Spleen (tissue), 11 donors: ENCODE measurements at regions not wholly inside any gene's neighbourhood (a gene's known extent, or its start where the extent isn't known, plus 50 kb on each side); places are given as distances from the start of the nearest gene placed in this dataset.
"Not testable (repeated sequence)": the region's sequence is repeated elsewhere in the genome, so short reads cannot be mapped to it uniquely, and the experiment has no call there.

Experiments
- DNase-seq: peaks from one replicate; pipeline ENCODE4 v3.0.0-alpha.2; 2020
- H3K27ac ChIP-seq, 8 donors: fragments of 200-600 bp; sonication (generic) in 7 of 8; 1 replicate in 4 of 8; 2 replicates in 4 of 8; pipeline versions ENCODE4 v1.5.0 to v1.8.0; 2016 to 2021; ENCODE audit warnings: inconsistent platforms in 4 of 8, mild to moderate bottlenecking in 4 of 8, moderate library complexity in 1 of 8
- H3K27me3 ChIP-seq, 7 donors: fragments of 200-600 bp; sonication (generic) in 6 of 7; replicated peaks in 1 of 7; 1 replicate in 4 of 7; 2 replicates in 3 of 7; pipeline versions ENCODE4 v1.5.0 to v1.8.0; 2016 to 2021; ENCODE audit warnings: inconsistent platforms in 3 of 7, mild to moderate bottlenecking in 1 of 7
- H3K36me3 ChIP-seq, 6 donors: fragments of 200-600 bp; sonication (generic) in 5 of 6; 1 replicate in 4 of 6; 2 replicates in 2 of 6; pipeline versions ENCODE4 v1.5.0 to v1.8.0; 2016 to 2021; ENCODE audit warnings: inconsistent platforms in 2 of 6
- H3K4me1 ChIP-seq, 6 donors: fragments of 200-600 bp; sonication (generic) in 5 of 6; 1 replicate in 3 of 6; 2 replicates in 3 of 6; pipeline versions ENCODE4 v1.5.0 to v1.8.0; 2016 to 2021; ENCODE audit warnings: inconsistent platforms in 3 of 6
- H3K4me3 ChIP-seq, 8 donors: fragments of 200-600 bp; sonication (generic) in 7 of 8; 1 replicate in 4 of 8; 2 replicates in 4 of 8; pipeline versions ENCODE4 v1.5.0 to v1.8.0; 2016 to 2021; ENCODE audit warnings: inconsistent platforms in 4 of 8, mild to moderate bottlenecking in 4 of 8, moderate library complexity in 2 of 8
- H3K9me3 ChIP-seq, 8 donors: fragments of 200-600 bp; sonication (generic) in 7 of 8; 1 replicate in 4 of 8; 2 replicates in 4 of 8; pipeline versions ENCODE4 v1.5.0 to v1.8.0; 2016 to 2021; ENCODE audit warnings: inconsistent platforms in 4 of 8
- CTCF ChIP-seq, 11 experiments: fragments of 200-600 bp in 7 of 11; fragments of 450-650 bp in 4 of 11; sonication (generic) in 4 of 11; IDR thresholded peaks in 8 of 11; conservative IDR thresholded peaks in 3 of 11; 1 replicate in 7 of 11; 2 replicates in 4 of 11; pipeline versions ENCODE4 v1.4.0 to v1.8.0; 2016 to 2021; ENCODE audit warnings: antibody characterized with exemption in 11 of 11, inconsistent platforms in 4 of 11, mild to moderate bottlenecking in 1 of 11
- POLR2A ChIP-seq, 3 donors: fragments of 450-650 bp; IDR thresholded peaks; one replicate each; pipeline ENCODE4 v1.5.1; 2017; ENCODE audit warnings: antibody characterized with exemption in 3 of 3, mild to moderate bottlenecking in 1 of 3
- POLR2AphosphoS5 ChIP-seq, 3 donors: sonication (generic); formaldehyde crosslinking; IDR thresholded peaks; one replicate each; pipeline ENCODE4 v1.5.1; 2017; ENCODE audit warnings: antibody characterized with exemption in 3 of 3
- WGBS, 5 donors: extraction: QIAGEN DNeasy Blood & Tissue Kit in 3 of 5; methylation state at CpG; one replicate each; pipeline versions ENCODE4 v1.1.5 to v1.1.7; 2013 to 2018; 5-methylcytosine and 5-hydroxymethylcytosine counted together
- intact Hi-C: fragments of 100-400 bp; cut with DNase I; formaldehyde crosslinking; loops from one replicate; pipeline ENCODE4 v1.15.0; 2023; ENCODE audit warnings: low total_unique reads
- donor health status: healthy with polysubstance abuse.
- donor health status: DM: no; HTN: no; CAD: no; lungs with moderate emphysema.
- donor health status: DM: no; HTN: no; CAD: no.
- donor health status: Bipolar disorder and iron deficiency.
- donor health status: healthy.
- donor health status: DM: no; HTN: no; CAD: no.
- donor health status: DM: yes; HTN: yes; CAD: no.

- intact Hi-C loops: no loop called here
- no peak for DNase-seq
- no peak overlapping the region for H3K4me3 ChIP-seq
- no peaks in the 10 kb centered on the region for H3K36me3 ChIP-seq
- H3K4me1 ChIP-seq: no peaks in the 10 kb centered on the region
- H3K27ac ChIP-seq: no peak overlapping the region
- no peaks in the 10 kb centered on the region for H3K27me3 ChIP-seq
- WGBS, 5 donors: 72 to 93% (median 78%) methylated on average over 2 of the region's 2 CpGs; no CpG with 5 or more reads in 1 of the 5 donors
- no peaks in the 10 kb centered on the region for H3K9me3 ChIP-seq
- TF ChIP-seq POLR2A (IDR thresholded peaks at IDR 0.05) (no peak), POLR2AphosphoS5 (IDR thresholded peaks at IDR 0.05) (no peak), CTCF (IDR thresholded peaks at IDR 0.05 in 8 of 11, conservative IDR thresholded peaks at IDR 0.05 in 3 of 11) (no peak)
Measured at GRCh38 chr20:40010483-40010882, 678.6 kb downstream of the MAFB start.

GRCh38 chr20:40009542-40009941 lies 679.5 kb downstream of the MAFB start:
- WGBS, 5 donors: 73 to 87% (median 77%) methylated on average over 3 of the region's 3 CpGs
- no peaks in the 10 kb centered on the region for H3K27me3 ChIP-seq
- intact Hi-C loops: no loop called here
- TF ChIP-seq POLR2AphosphoS5 (IDR thresholded peaks at IDR 0.05) (no peak), POLR2A (IDR thresholded peaks at IDR 0.05) (no peak), CTCF (IDR thresholded peaks at IDR 0.05 in 8 of 11, conservative IDR thresholded peaks at IDR 0.05 in 3 of 11) (no peak)
- H3K36me3 ChIP-seq: no peaks in the 10 kb centered on the region
- no peak overlapping the region for H3K27ac ChIP-seq
- H3K9me3 ChIP-seq: no peaks in the 10 kb centered on the region
- DNase-seq: no peak
- H3K4me1 ChIP-seq: no peaks in the 10 kb centered on the region
- no peak overlapping the region for H3K4me3 ChIP-seq

GRCh38 chr20:40008177-40008576 lies 680.9 kb downstream of the MAFB start:
- intact Hi-C loops: no loop called here
- H3K4me1 ChIP-seq: no peaks in the 10 kb centered on the region
- WGBS, 5 donors: 81 to 96% (median 85%) methylated on average over 3 of the region's 3 CpGs
- no peaks in the 10 kb centered on the region for H3K9me3 ChIP-seq
- H3K36me3 ChIP-seq: no peaks in the 10 kb centered on the region
- TF ChIP-seq POLR2A (IDR thresholded peaks at IDR 0.05): no peak
- H3K27me3 ChIP-seq: no peaks in the 10 kb centered on the region
- DNase-seq: no peak
- no peak overlapping the region for H3K4me3 ChIP-seq
- no peak overlapping the region for H3K27ac ChIP-seq

- H3K36me3 ChIP-seq: no peaks in the 10 kb centered on the region
- H3K27ac ChIP-seq: no peak overlapping the region
- H3K27me3 ChIP-seq: no peaks in the 10 kb centered on the region
- H3K9me3 ChIP-seq: no peaks in the 10 kb centered on the region
- TF ChIP-seq POLR2A (IDR thresholded peaks at IDR 0.05) (no peak), CTCF (IDR thresholded peaks at IDR 0.05 in 8 of 11, conservative IDR thresholded peaks at IDR 0.05 in 3 of 11) (no peak), POLR2AphosphoS5 (IDR thresholded peaks at IDR 0.05) (no peak)
- 18 to 55% (median 32%) methylated on average over 1 of the region's 1 CpG for WGBS, 5 donors
- intact Hi-C loops: no loop called here
- no peak for DNase-seq
- no peaks in the 10 kb centered on the region for H3K4me1 ChIP-seq
- H3K4me3 ChIP-seq: no peak overlapping the region
Measured at GRCh38 chr20:40006168-40006860, 682.7 kb downstream of the MAFB start.

GRCh38 chr20:40004092-40004491 lies 684.9 kb downstream of the MAFB start:
- WGBS, 5 donors: 94 to 99% (median 95%) methylated on average over 2 of the region's 2 CpGs
- H3K4me3 ChIP-seq, H3K36me3 ChIP-seq, H3K9me3 ChIP-seq, DNase-seq, H3K27me3 ChIP-seq, intact Hi-C loops, H3K27ac ChIP-seq, H3K4me1 ChIP-seq: not testable (repeated sequence)
